ENCODE measurements at regions not wholly inside any gene's neighbourhood (a gene's known extent, or its start where the extent isn't known, plus 50 kb on each side); places are given as distances from the start of the nearest gene placed in this dataset.

DNA sequence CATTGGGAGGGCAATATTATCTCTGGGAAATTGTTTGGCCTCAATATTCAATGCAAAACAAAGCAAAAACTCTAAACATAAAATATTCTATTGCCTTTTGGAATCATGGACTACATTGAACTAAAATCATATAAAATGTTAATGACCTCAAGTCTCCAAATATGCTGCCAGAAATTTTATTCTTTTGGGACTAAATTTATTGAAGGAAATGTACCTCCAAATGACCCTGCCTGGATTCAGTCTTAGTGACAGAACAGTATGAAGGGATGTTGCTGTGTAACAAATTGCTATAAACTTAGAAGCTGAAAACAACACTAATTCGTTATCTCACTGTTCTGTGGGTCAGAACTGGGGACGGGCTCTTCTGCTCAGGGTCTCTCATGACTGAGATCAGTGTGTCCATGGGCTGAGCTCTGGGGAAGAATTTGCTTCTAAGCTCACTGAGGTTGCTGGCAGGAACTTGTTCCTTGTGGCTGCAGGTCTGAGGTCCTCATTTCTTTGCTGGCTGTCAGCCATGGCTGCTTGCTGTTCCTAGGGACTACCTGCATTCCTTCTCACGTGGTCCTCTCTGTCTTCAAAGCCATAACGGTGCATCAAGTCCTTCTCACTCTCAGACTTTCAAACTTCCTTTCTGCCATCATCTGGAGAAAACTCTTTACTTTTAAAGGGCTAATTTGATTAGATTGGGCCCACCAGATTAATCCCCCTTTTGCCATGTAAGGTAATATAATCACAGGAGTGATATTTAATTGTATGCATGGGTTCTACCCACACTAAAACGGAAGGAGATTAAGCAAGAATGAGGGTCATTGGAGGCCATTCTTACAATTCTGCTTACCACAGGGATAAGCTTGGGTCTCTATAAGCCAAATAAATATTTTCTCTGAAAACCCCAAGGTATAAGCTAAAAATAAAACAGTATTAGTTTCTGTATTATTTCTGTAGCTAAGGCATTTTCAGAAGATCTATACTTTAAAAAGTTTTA is 149.0 kb downstream of the ADCYAP1 start:
- ChIA-PET CTCF (no interaction called here), POLR2A (ENCODE audit: low non-redundant PET) (no interaction called here)
- H3K27ac ChIP-seq = no peak overlapping the region
- TF ChIP-seq, protein P1, sequence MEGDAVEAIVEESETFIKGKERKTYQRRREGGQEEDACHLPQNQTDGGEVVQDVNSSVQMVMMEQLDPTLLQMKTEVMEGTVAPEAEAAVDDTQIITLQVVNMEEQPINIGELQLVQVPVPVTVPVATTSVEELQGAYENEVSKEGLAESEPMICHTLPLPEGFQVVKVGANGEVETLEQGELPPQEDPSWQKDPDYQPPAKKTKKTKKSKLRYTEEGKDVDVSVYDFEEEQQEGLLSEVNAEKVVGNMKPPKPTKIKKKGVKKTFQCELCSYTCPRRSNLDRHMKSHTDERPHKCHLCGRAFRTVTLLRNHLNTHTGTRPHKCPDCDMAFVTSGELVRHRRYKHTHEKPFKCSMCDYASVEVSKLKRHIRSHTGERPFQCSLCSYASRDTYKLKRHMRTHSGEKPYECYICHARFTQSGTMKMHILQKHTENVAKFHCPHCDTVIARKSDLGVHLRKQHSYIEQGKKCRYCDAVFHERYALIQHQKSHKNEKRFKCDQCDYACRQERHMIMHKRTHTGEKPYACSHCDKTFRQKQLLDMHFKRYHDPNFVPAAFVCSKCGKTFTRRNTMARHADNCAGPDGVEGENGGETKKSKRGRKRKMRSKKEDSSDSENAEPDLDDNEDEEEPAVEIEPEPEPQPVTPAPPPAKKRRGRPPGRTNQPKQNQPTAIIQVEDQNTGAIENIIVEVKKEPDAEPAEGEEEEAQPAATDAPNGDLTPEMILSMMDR (conservative IDR thresholded peaks at IDR 0.05; ENCODE audit: low read depth) = no peak
- DNase-seq (ENCODE audit: low spot score) = no peak

DNA sequence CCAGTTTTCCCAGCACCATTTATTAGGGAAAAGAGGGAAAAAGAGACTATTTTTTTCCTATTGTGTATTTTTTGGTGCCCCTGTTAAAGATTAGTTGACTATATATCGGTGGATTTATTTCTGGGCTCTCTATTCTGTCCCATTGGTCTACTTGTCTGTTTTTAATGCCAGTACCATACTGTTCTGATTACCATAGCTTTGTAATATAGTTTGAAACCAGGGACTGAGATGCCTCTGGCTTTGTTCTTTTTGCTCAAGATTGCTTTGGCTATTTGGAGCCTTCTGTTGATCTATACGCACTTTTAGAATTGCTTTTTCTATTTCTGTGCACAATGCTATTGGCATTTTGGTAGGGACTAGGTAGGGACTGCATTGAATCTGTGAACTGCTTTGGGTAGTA is 151.7 kb downstream of the ADCYAP1 start:
- POLR2A ChIA-PET (ENCODE audit: low non-redundant PET) = no interaction called here
- TF ChIP-seq, protein P1 (conservative IDR thresholded peaks at IDR 0.05; ENCODE audit: low read depth) = no peak
- DNase-seq (ENCODE audit: low spot score) = no peak
- CTCF ChIA-PET = no interaction called here
- H3K27ac ChIP-seq = no peak overlapping the region

DNA sequence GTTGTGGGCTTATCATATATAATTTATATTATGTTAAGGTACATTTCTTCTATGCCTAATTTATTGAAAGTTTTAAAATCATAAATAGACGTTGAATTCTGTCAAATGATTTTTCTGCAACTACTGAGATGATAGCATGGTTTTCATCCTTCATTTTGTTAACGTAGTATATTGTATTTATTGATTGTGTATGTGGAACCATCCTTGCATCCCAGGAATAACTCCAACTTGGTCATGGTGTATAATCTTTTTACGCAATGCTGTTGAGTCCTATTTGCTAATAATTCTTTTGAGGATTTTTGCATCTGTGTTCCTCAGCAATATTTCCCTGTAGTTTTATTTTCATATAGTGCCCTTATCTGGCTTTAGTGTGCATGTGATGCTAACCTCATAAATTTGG is 152.7 kb downstream of the ADCYAP1 start:
- ChIA-PET POLR2A (ENCODE audit: low non-redundant PET) (no interaction called here), CTCF (no interaction called here)
- no peak overlapping the region for H3K27ac ChIP-seq
- TF ChIP-seq, protein P1 (conservative IDR thresholded peaks at IDR 0.05; ENCODE audit: low read depth) = no peak
- no peak for DNase-seq (ENCODE audit: low spot score)

DNA sequence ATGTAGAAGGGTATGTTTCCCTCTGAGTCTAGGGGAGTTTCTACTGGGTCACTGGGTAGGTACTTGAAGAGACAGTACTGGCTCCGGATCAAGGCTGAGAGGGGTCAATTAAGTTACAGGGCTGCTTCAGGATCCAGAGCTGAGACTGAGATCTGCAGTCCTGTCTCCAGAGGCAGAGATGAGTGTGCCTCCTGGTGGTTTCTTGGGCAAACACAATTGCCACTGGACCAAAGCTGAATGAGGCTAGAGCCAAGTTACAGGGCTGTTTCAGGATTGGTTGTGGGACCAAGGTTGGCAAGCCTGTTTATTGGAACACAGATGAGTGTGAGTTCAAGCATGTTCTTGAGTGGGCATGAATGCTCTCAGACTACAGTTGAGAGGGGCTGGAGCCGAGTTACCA is 157.9 kb downstream of the ADCYAP1 start:
- H3K27ac ChIP-seq = no peak overlapping the region
- no peak for DNase-seq (ENCODE audit: low spot score)
- CTCF ChIA-PET = no interaction called here
- TF ChIP-seq, protein P1 (conservative IDR thresholded peaks at IDR 0.05; ENCODE audit: low read depth) = no peak
- POLR2A ChIA-PET (ENCODE audit: low non-redundant PET) = no interaction called here

DNA sequence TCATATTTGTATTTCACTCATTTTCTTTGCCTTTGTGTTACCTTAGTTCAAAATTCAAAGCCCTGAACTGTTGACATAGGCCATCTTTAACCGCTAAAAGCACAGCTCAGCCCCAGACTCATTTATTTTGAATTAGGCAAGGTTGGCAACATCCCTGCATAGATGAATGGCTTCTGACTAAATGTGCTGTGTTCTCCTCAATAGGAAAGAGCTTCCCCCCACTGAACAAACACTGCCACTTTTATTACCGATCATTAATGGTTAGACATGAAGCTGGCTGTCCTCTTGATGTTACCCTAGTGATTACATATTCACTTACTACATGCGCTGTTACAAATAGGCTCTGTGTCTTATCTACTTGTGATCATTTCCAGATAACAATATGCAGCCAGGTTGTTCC is 170.7 kb downstream of the ADCYAP1 start:
- CTCF ChIA-PET = no interaction called here
- POLR2A ChIA-PET (ENCODE audit: low non-redundant PET) = no interaction called here
- DNase-seq (ENCODE audit: low spot score) = no peak

DNA sequence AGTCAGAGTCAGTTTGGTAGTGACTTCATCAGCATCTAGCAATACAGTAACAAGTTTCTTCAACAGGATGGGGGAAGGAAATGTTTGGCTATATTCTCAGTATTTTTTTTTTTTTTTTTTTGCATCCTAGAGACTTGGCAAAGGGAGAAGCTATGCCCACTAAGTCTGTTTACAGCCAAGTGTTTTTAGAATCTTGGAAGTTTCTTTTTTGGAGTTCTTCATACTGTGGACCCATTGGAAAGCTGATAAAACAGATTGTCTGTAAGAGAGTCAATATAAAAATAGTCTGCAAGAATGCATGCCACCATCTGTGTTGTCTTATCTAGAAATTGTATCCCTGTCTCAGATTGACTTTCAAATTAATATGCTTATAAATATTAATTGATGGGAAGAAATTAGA is 171.2 kb downstream of the ADCYAP1 start:
- CTCF ChIA-PET = no interaction called here
- POLR2A ChIA-PET (ENCODE audit: low non-redundant PET) = interaction anchor here (0.6 kb wide), 1 partner anchor 113 kb away, joined by 3 read pairs; no protein-coding TSS in a partner anchor
- H3K27ac ChIP-seq = no peak overlapping the region
- TF ChIP-seq, protein P1 (conservative IDR thresholded peaks at IDR 0.05; ENCODE audit: low read depth) = no peak
- DNase-seq (ENCODE audit: low spot score) = no peak

More for the DNA sequence above, 170.7 kb downstream of the ADCYAP1 start:
- H3K27ac ChIP-seq = no peak overlapping the region
- TF ChIP-seq, protein P1 (conservative IDR thresholded peaks at IDR 0.05; ENCODE audit: low read depth) = no peak
